Chondrocyte (in vitro differentiated cells): ENCODE measurements at regions not wholly inside any gene's neighbourhood (a gene's known extent, or its start where the extent isn't known, plus 50 kb on each side); places are given as distances from the start of the nearest gene placed in this dataset.
A peak's percentile ranks its signal among the peaks of the same experiment; 100 is the strongest.

Source experiments
- DNase-seq: peaks from one replicate; pipeline ENCODE4 v3.0.0; 2021; ENCODE audit warnings: mixed read lengths, low spot score
- H3K27ac Mint-ChIP-seq: one replicate; pipeline ENCODE4 v1.8.0; 2021; ENCODE audit warnings: mild to moderate bottlenecking, moderate library complexity, mixed read lengths; ENCODE audit not compliant: unreplicated experiment
- H3K27me3 Mint-ChIP-seq: 2 replicates; pipeline ENCODE4 v1.8.0; 2021; ENCODE audit warnings: low read depth, mixed read lengths
- H3K36me3 Mint-ChIP-seq: 2 replicates; pipeline ENCODE4 v1.8.0; 2021; ENCODE audit warnings: low read depth, mixed read lengths
- H3K4me1 Mint-ChIP-seq: 2 replicates; pipeline ENCODE4 v1.8.0; 2021; ENCODE audit warnings: low read depth, mild to moderate bottlenecking, mixed read lengths
- H3K4me3 Mint-ChIP-seq: one replicate; pipeline ENCODE4 v1.8.0; 2021; ENCODE audit warnings: mild to moderate bottlenecking, moderate library complexity, mixed read lengths; ENCODE audit not compliant: unreplicated experiment
- H3K9me3 Mint-ChIP-seq: 2 replicates; pipeline ENCODE4 v1.8.0; 2021; ENCODE audit warnings: low read depth, mixed read lengths
- CTCF ChIP-seq: fragments of 200-600 bp; sonication (generic); IDR thresholded peaks from 2 replicates; pipeline ENCODE4 v1.5.0; 2021; ENCODE audit warnings: antibody characterized with exemption, mild to moderate bottlenecking, moderate library complexity

DNA sequence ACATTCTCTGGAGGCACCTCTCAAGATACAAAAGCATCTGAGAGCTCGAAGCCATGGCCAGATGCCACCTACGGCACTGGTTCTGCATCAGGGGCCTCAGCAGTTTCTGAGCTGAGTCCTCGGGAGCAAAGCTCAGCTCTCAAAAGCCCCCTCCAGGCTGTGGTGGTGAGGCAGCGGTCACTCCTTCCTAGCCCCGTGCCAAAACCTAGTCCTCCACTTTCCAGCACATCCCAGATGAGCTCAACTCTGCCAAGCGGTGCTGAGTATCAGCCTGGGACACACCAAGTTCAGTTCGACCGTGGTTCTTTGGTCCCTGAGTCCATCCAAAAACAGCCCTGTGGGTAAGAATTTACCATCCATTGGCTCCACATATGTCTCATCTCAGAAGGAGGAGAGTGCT lies 79.3 kb upstream of the STT3B start:
- H3K27me3 Mint-ChIP-seq: peaks cover 11% of the 10 kb centered on the region
- H3K4me1 Mint-ChIP-seq: no peaks in the 10 kb centered on the region
- H3K4me3 Mint-ChIP-seq: no peak overlapping the region
- no peak for DNase-seq
- H3K9me3 Mint-ChIP-seq: peaks cover 18% of the 10 kb centered on the region
- no peak for TF ChIP-seq CTCF
- H3K36me3 Mint-ChIP-seq: peaks cover 7% of the 10 kb centered on the region
- no peak overlapping the region for H3K27ac Mint-ChIP-seq

GRCh38 chr3:31455524-31455923 lies 77.2 kb upstream of the STT3B start:
- TF ChIP-seq CTCF: no peak
- H3K27me3 Mint-ChIP-seq: peaks cover 11% of the 10 kb centered on the region
- H3K4me3 Mint-ChIP-seq: no peak overlapping the region
- H3K36me3 Mint-ChIP-seq: peaks cover 2% of the 10 kb centered on the region
- no peak for DNase-seq
- peaks cover 9% of the 10 kb centered on the region for H3K9me3 Mint-ChIP-seq
- no peak overlapping the region for H3K27ac Mint-ChIP-seq
- H3K4me1 Mint-ChIP-seq: no peaks in the 10 kb centered on the region

GRCh38 chr3:31456373-31456772 lies 76.4 kb upstream of the STT3B start:
- Mint-ChIP-seq H3K27me3 (peaks cover 11% of the 10 kb centered on the region), H3K4me3 (no peak overlapping the region)
- TF ChIP-seq CTCF: no peak

DNA sequence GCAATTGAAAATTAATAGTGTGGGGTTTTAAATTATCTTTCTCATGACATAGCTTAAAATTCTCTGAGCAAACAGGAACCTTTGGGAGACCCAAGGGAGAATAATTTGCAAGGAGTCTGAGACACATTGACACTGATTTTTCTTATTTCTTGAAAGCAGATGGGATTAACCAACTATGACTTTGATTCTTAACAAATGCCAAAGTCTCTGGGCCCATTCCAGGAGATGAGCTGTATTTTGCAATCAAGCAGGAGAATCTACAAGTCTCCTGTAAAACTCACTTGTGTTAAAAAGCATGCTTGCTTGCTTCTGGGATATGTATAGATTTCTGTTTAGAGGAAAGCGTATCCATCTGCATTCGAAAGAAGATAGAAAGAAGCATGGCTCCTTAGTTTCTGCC lies 71.3 kb upstream of the STT3B start:
- Mint-ChIP-seq H3K4me1 (peaks cover 5% of the 10 kb centered on the region), H3K36me3 (no peaks in the 10 kb centered on the region), H3K27me3 (no peaks in the 10 kb centered on the region), H3K4me3 (no peak overlapping the region), H3K27ac (no peak overlapping the region), H3K9me3 (peaks cover 4% of the 10 kb centered on the region)
- no peak for DNase-seq
- no peak for TF ChIP-seq CTCF

More at GRCh38 chr3:31456373-31456772, 76.4 kb upstream of the STT3B start:
- no peak for DNase-seq
- Mint-ChIP-seq H3K36me3 (peaks cover 2% of the 10 kb centered on the region), H3K4me1 (no peaks in the 10 kb centered on the region), H3K9me3 (peaks cover 14% of the 10 kb centered on the region), H3K27ac (no peak overlapping the region)

- Mint-ChIP-seq H3K27ac (peak overlapping the region; percentile 63), H3K36me3 (no peaks in the 10 kb centered on the region), H3K27me3 (no peaks in the 10 kb centered on the region), H3K4me3 (no peak overlapping the region), H3K9me3 (peaks cover 4% of the 10 kb centered on the region), H3K4me1 (peaks cover 5% of the 10 kb centered on the region)
- DNase-seq: no peak
- no peak for TF ChIP-seq CTCF
These were observed 70.6 kb upstream of the STT3B start for GRCh38 chr3:31462050-31462569.
